GM04503 (cell line): ENCODE measurements at regions not wholly inside any gene's neighbourhood (a gene's known extent, or its start where the extent isn't known, plus 50 kb on each side); places are given as distances from the start of the nearest gene placed in this dataset.
"Not testable (repeated sequence)": the region's sequence is repeated elsewhere in the genome, so short reads cannot be mapped to it uniquely, and the experiment has no call there.

Source experiments
- DNase-seq: peaks from one replicate; pipeline ENCODE4 v3.0.0-alpha.2; 2012; ENCODE audit warnings: low read depth

GRCh38 chr4:91838181-91838861 is 465.4 kb upstream of the GRID2 start:
- no peak for DNase-seq

- no peak for DNase-seq
Measured at GRCh38 chr4:91840359-91840758, 463.4 kb upstream of the GRID2 start.

GRCh38 chr4:91846233-91846632 is 457.5 kb upstream of the GRID2 start:
- DNase-seq: no peak

GRCh38 chr4:91851456-91851855 is 452.3 kb upstream of the GRID2 start:
- DNase-seq: no peak

DNA sequence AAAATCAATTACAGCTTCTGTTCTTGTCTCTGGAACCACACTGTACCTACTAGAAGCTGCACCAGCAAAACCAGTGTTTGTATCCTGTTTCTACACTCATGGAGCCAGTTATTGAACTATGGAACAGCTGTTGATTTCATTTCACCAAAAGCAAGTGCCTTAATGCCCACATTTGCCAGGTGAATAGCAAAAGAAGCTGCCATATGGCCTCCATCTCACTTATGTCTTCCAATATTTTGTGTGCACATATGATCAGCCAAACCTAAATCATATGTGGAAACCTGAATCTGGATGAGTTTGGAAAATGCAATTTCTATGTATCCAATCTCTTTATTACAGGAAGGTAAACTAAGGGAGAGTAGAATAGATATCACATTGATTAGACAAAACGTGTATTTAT is 415.8 kb upstream of the GRID2 start:
- DNase-seq: no peak

DNA sequence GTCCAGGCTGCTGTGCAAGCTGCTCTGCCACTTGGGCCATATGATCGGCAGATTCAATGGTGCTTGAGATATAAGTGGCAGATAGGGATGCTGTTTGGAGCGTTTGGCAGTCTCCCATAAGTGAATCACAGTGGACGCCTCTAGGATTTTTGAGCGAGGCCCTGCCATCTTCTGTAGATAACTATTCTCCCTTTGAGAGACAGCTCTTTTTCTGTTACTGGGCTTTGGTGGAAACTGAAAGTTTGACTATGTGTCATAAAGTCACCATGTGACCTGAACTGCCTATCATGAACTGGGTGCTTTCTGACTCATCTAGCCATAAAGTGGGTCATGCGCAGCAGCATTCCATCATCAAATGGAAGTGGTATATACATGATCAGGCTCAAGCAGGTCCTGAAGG is 412.5 kb upstream of the GRID2 start:
- DNase-seq: not testable (repeated sequence)

GRCh38 chr4:91894006-91894405 is 409.8 kb upstream of the GRID2 start:
- DNase-seq: no peak

DNA sequence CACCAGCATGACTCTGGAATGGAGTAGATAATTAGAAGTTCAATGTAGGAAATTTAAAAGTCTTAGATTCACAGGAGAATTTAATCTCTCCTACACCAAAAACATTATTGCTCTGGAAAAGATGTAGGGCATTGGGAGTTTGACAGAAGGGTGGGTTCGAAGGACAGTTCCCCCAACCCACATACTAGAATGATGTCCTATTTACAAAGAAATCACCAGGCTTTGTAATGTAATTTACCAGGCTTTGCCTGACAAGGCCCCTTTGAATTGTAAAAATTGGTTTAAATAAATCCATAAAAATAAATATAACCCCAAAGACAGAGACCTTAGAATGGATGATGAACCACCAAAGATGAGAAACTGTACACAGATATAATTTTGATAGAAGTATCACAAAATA is 399.2 kb upstream of the GRID2 start:
- DNase-seq: no peak

GRCh38 chr4:91909963-91910362 is 393.8 kb upstream of the GRID2 start:
- no peak for DNase-seq

- no peak for DNase-seq
Measured at GRCh38 chr4:91914176-91914804, 389.5 kb upstream of the GRID2 start.

- no peak for DNase-seq
Measured at GRCh38 chr4:91916219-91916618, 387.5 kb upstream of the GRID2 start.

GRCh38 chr4:91924625-91925024 is 379.1 kb upstream of the GRID2 start:
- no peak for DNase-seq

DNA sequence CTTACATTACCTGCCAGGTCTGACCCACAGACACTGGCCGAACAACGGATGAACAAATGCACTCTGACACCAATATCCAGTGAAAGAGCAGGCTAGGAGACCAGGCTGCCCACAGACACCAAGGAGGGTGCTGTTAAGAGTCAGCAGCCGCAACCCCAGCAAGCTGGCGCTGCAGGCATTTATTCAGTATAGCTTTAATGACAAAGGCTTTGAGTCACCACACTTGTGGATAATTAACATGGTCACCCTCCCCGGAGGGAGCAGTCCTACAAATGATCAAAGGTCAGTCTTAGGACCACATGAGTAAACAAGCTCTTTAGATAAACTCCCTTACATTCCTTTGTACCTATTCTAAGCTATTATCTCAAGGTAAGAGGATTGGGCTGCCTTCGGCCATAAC is 368.5 kb upstream of the GRID2 start:
- DNase-seq: no peak

DNA sequence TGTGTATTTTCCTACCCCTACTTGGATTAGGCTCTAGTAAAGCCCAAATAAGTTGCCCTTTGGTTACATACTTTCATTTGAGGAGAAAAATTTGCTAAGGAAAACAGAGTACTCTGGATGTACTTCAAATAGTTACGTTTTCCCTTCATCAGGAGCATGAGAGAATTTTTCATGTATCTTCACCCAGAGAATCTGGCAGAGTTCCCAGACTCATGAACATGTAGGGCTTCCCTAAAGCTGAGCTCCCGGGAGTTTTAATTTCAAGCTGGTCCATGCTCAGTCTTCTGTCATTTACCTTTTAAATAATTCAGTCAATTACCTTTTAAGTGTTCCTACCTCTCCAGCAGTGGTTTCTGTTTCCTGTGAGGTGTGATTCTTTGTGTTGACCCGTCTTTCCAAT is 367.5 kb upstream of the GRID2 start:
- no peak for DNase-seq

DNA sequence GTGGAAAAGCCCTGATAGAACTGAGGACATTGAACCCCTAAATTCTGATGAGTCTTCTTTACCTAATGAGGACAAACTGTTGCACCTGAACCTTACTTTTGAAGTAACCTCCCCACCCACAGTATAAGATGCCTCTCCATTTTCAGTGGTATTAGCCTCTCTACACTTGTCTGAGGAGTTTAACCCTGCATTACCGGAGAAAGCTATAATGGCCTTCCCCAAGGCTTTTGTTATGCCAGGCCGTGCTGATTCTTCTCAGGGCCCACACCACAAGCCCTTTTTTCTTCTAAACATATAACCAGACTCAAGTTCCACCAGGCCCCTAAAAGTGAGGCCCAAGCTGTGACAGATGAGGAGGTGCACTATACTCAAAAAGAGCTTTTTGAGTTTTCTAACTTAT is 345.8 kb upstream of the GRID2 start:
- no peak for DNase-seq

DNA sequence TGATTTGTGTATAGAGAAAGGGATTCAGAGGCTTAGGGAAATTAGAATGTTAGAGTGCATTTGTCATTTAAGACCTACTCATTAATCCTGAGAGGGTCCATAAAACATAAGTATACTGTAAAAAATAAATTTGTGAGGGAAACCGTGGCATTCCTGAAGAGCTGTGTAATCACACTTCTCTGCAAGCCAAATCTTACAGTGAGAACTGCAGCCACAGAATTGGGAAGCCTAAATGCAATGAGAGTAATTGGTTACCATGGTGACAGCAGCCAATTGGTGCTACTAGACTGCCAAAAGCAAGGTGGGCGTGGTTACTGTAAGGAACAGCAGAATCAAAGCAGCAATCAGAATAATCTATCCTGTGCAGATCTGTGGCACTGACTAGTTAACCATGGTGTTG is 345.2 kb upstream of the GRID2 start:
- DNase-seq: no peak

- no peak for DNase-seq
Measured at GRCh38 chr4:91961504-91961903, 342.3 kb upstream of the GRID2 start.

DNA sequence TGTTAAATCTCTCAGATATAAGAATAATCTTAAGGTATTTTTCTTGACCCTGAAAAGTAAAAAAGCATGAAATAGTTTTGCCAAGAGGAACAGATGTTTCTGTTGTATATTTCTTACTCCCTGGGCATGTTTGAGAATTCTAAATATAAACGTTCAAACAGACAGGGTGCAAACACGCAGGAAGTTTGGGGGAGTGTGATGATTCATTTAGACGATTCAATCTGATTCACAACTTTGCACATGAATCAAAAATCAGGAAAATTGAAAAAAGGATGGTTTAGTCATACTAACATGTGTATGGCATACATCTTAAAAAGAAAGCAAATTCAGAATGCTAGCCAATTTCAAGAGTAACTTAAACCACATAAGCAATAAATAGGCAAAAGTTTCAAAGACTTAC is 340.3 kb upstream of the GRID2 start:
- no peak for DNase-seq

DNA sequence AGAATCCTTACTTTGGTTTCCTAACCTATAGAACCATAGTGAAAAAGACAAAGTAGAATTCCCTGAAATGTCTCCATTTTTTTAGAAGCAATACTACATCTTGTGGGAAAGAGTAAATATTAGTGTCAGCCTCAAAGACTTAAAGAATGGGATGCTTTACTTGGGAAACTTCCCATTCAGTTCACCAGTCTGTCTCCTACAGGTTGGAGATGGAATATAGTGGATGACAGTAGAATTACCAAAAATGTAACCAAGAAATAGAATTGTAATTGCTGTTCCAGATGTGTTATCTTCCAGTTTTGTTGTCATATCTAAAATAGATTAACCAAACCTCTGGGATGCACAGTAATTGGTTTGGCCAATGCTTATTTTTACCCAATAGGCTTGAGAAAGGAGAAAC is 338.6 kb upstream of the GRID2 start:
- DNase-seq: no peak

GRCh38 chr4:91973479-91974153 is 330.1 kb upstream of the GRID2 start:
- no peak for DNase-seq

DNA sequence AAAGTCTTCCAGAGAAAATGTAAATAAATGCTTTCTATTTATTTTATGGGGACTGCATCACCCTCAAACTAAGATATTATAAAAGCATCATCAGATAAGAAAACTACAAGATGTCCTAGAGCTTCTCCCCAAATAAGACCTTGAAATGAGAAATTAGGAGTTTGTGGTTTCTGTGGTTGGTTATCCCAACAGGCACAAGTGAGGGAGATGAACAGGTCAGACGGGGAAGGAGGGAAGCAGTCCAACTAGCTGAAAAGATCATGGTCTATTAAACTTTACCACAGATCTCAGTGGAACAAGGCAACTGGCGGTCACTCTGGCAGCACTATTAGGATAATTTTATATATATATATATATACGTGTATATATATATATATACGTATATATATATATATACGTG is 319.3 kb upstream of the GRID2 start:
- no peak for DNase-seq

DNA sequence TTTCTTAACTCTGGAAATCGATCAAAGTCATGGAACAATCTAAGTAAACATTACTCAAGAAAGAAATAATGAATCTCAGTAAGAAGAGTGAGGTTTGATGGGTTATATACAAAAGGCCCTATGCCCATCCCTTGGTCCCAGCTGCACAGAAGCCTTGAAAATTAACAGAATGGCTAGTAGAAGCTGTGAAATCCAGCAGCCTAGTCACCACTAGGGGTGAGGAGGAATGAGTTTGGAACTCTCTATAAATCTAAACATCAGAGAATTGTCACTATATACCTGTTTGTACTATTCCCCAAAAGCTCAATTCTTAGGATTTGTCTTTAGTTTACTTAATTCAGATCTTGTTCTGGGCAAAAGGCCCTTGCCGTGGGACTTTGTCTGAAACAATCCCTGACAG is 313.9 kb upstream of the GRID2 start:
- DNase-seq: no peak

DNA sequence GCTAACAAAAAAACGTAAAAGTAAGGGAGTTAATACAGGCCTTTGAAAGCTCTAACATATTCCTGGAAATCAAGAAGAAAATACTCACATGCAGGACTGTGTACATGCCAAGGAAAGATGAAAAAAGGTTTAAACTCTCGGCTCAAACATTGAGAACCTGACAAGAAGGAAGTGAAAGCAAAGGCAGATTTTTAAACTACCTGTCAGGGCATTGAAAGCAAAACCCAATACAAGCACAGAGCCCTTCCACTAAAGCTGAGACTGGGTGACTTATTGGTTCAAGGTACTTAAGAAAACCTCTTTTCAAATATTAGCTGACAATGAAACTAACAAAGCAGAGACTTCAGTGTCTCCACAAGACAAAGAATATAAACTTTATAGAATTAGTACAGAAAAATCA is 313.0 kb upstream of the GRID2 start:
- DNase-seq: no peak

DNA sequence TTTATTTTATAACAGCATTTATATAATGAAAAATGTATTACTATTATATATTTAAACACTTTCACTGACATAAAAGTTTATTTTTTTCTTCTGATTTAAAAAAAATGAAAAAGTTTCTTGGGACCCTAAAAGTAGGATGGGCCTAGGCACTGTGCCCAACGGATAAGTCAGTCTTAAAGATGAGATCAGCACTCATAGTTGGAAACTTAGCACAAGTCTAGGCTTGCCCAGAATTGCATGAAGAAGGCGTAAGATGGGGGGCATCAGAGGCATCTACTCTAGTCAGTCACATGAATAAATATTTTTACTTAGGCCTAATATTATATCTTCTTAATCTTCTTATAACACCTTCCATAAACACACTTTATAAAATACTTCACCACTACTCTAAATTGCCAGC is 306.7 kb upstream of the GRID2 start:
- no peak for DNase-seq
